Activated B cell treated with CpG ODN at 0.5 μM for 24 hours (primary cell): ENCODE measurements at regions not wholly inside any gene's neighbourhood (a gene's known extent, or its start where the extent isn't known, plus 50 kb on each side); places are given as distances from the start of the nearest gene placed in this dataset.

Experiments used
- ATAC-seq: fragments of 200-7000 bp; cut with Tn5 transposase; one replicate; pipeline ENCODE4 v1.10.0; 2021; ENCODE audit warnings: low read depth, mild to moderate bottlenecking, moderate library complexity
- CTCF ChIA-PET: fragments of 350-600 bp; sonication (Branson Sonifier 250); formaldehyde crosslinking; loops from one replicate; lab custom pipeline; 2021; ENCODE audit warnings: antibody characterized with exemption; lab: Charles Lee
- POLR2A ChIA-PET: fragments of 350-600 bp; sonication (Branson Sonifier 250); formaldehyde crosslinking; loops from one replicate; lab custom pipeline; 2021; ENCODE audit warnings: antibody characterized with exemption; lab: Charles Lee
- DNase-seq: peaks from one replicate; pipeline ENCODE4 v3.0.0; 2022
- H3K27ac Mint-ChIP-seq: one replicate; pipeline ENCODE4 v1.8.0; 2020; ENCODE audit warnings: mixed read lengths
- H3K27me3 Mint-ChIP-seq: one replicate; pipeline ENCODE4 v1.8.0; 2021; ENCODE audit warnings: mixed read lengths
- H3K36me3 Mint-ChIP-seq: one replicate; pipeline ENCODE4 v1.8.0; 2021; ENCODE audit warnings: low read depth, mixed read lengths
- H3K4me1 Mint-ChIP-seq: one replicate; pipeline ENCODE4 v1.8.0; 2021; ENCODE audit warnings: mixed read lengths
- H3K4me3 Mint-ChIP-seq: one replicate; pipeline ENCODE4 v1.8.0; 2020; ENCODE audit warnings: mild to moderate bottlenecking, mixed read lengths
- H3K9me3 Mint-ChIP-seq: one replicate; pipeline ENCODE4 v1.8.0; 2020; ENCODE audit warnings: mixed read lengths
- CTCF ChIP-seq: fragments of 200-600 bp; IDR thresholded peaks from one replicate; pipeline ENCODE4 v1.8.0; 2022; ENCODE audit warnings: antibody characterized with exemption, mild to moderate bottlenecking
- intact Hi-C: fragments of 100-400 bp; cut with micrococcal nuclease; formaldehyde crosslinking; loops from one replicate; pipeline ENCODE4 v1.15.1; 2024

GRCh38 chr15:87369269-87369668 is 887.3 kb downstream of the NTRK3 start:
- Mint-ChIP-seq H3K36me3 (no peaks in the 10 kb centered on the region), H3K9me3 (peaks cover 25% of the 10 kb centered on the region), H3K27me3 (no peaks in the 10 kb centered on the region), H3K27ac (no peak overlapping the region), H3K4me1 (no peaks in the 10 kb centered on the region), H3K4me3 (no peak overlapping the region)
- no peak for DNase-seq
- no peak for TF ChIP-seq CTCF
- ATAC-seq: no peak
- ChIA-PET POLR2A (no interaction called here), CTCF (no interaction called here)
- intact Hi-C loops: no loop called here

- no peaks in the 10 kb centered on the region for H3K27me3 Mint-ChIP-seq
Observed at GRCh38 chr15:87368511-87368910, 888.0 kb downstream of the NTRK3 start.

GRCh38 chr15:87365186-87365585 is 891.4 kb downstream of the NTRK3 start:
- Mint-ChIP-seq H3K27me3 (no peaks in the 10 kb centered on the region), H3K27ac (no peak overlapping the region), H3K4me1 (no peaks in the 10 kb centered on the region), H3K9me3 (peaks cover 14% of the 10 kb centered on the region), H3K36me3 (no peaks in the 10 kb centered on the region), H3K4me3 (no peak overlapping the region)
- DNase-seq: no peak
- POLR2A ChIA-PET: no interaction called here
- TF ChIP-seq CTCF: no peak
- no peak for ATAC-seq
- intact Hi-C loops: no loop called here
- CTCF ChIA-PET: no interaction called here

More at GRCh38 chr15:87368511-87368910, 888.0 kb downstream of the NTRK3 start:
- Mint-ChIP-seq H3K9me3 (peaks cover 21% of the 10 kb centered on the region), H3K27ac (no peak overlapping the region), H3K4me3 (no peak overlapping the region), H3K4me1 (no peaks in the 10 kb centered on the region), H3K36me3 (no peaks in the 10 kb centered on the region)
- ChIA-PET CTCF (no interaction called here), POLR2A (no interaction called here)
- no peak for DNase-seq
- no peak for ATAC-seq
- no peak for TF ChIP-seq CTCF
- intact Hi-C loops: no loop called here

- Mint-ChIP-seq H3K27ac (no peak overlapping the region), H3K4me1 (no peaks in the 10 kb centered on the region), H3K9me3 (peaks cover 2% of the 10 kb centered on the region), H3K4me3 (no peak overlapping the region), H3K36me3 (no peaks in the 10 kb centered on the region), H3K27me3 (no peaks in the 10 kb centered on the region)
- CTCF ChIA-PET: no interaction called here
- ATAC-seq (no peak), DNase-seq (no peak)
- intact Hi-C loops: no loop called here
- TF ChIP-seq CTCF: no peak
- POLR2A ChIA-PET: no interaction called here
Observed at GRCh38 chr15:87362531-87362930, 894.0 kb downstream of the NTRK3 start.

- no peak overlapping the region for H3K4me3 Mint-ChIP-seq
- intact Hi-C loops: no loop called here
Observed at GRCh38 chr15:87357637-87358313, 898.8 kb downstream of the NTRK3 start.

More at GRCh38 chr15:87357637-87358313, 898.8 kb downstream of the NTRK3 start:
- ATAC-seq: no peak
- H3K9me3 Mint-ChIP-seq: peaks cover 3% of the 10 kb centered on the region
- POLR2A ChIA-PET: no interaction called here
- no peaks in the 10 kb centered on the region for H3K36me3 Mint-ChIP-seq
- H3K4me1 Mint-ChIP-seq: no peaks in the 10 kb centered on the region
- H3K27me3 Mint-ChIP-seq: no peaks in the 10 kb centered on the region
- CTCF ChIA-PET: no interaction called here
- no peak for DNase-seq
- TF ChIP-seq CTCF: no peak
- no peak overlapping the region for H3K27ac Mint-ChIP-seq
